K562 (cell line): ENCODE measurements at regions not wholly inside any gene's neighbourhood (a gene's known extent, or its start where the extent isn't known, plus 50 kb on each side); places are given as distances from the start of the nearest gene placed in this dataset.

ENCODE experiments used
- ATAC-seq: fragments of 200-7000 bp; cut with Tn5 transposase; 3 replicates; pipeline ENCODE4 v1.9.1; 2020; ENCODE audit warnings: moderate library complexity
- BruUV-seq: library from RNA; stranded (reverse); fragments of 400-500 nt; replicated peaks from 2 replicates; lab custom pipeline; 2021; lab: Mats Ljungman, UMichigan
- CTCF ChIA-PET: fragments of 300-600 bp; formaldehyde crosslinking; extraction: SDS; loops from one replicate; lab custom pipeline; 2021; ENCODE audit warnings: low intra/inter-chr PET ratio; lab: Yijun Ruan, JAX
- POLR2A ChIA-PET: fragments of 300-600, 350-650 bp; sonication (Branson Sonifier 250); formaldehyde crosslinking; extraction: SDS; loops from one replicate; lab custom pipeline; 2021; ENCODE audit warnings: antibody characterized with exemption, inconsistent platforms; lab: Yijun Ruan, JAX
- DNase-seq, 4 experiments: peaks; one replicate each; pipeline versions ENCODE4 v3.0.0 to v3.0.0-alpha.2; 2011 to 2018; ENCODE audit warnings: low spot score in 3 of 4, mixed read lengths in 3 of 4; ENCODE audit errors: extremely low read depth in 1 of 4
- FAIRE-seq: peaks from 2 replicates; lab custom pipeline; 2011; peaks lifted over from hg19 to GRCh38; lab: Jason Lieb, UNC
- H2AFZ ChIP-seq: 2 replicates; pipeline ENCODE4 v1.6.0; 2011; ENCODE audit warnings: low read depth, low read length, control low read depth, inconsistent platforms
- H3K27ac ChIP-seq: fragments of 200-600 bp; 3 replicates; pipeline ENCODE4 v1.8.0; 2011; ENCODE audit warnings: low read depth, mild to moderate bottlenecking, control low read depth, inconsistent platforms, low read length, moderate library complexity, mixed read lengths; ENCODE audit errors: extremely low read depth
- H3K27me3 ChIP-seq, 2 experiments: fragments of 300-600 bp in 1 of 2; 2 replicates in 1 of 2; 3 replicates in 1 of 2; pipeline versions ENCODE4 v1.6.0 to v1.8.0; 2011; ENCODE audit warnings: inconsistent platforms in 2 of 2, low read length in 2 of 2, mild to moderate bottlenecking in 1 of 2, mixed read lengths in 1 of 2, moderate library complexity in 1 of 2; ENCODE audit not compliant: control insufficient read depth in 2 of 2, insufficient read depth in 2 of 2
- H3K36me3 ChIP-seq: fragments of 300-600 bp; 3 replicates; pipeline ENCODE4 v1.8.0; 2011; ENCODE audit warnings: mild to moderate bottlenecking, low read length, inconsistent platforms; ENCODE audit not compliant: control insufficient read depth, insufficient read depth
- H3K4me1 ChIP-seq, 2 experiments: fragments of 200-600 bp in 1 of 2; replicated peaks in 1 of 2; 2 replicates in 1 of 2; 3 replicates in 1 of 2; pipeline versions ENCODE4 v1.5.1 to v1.8.0; 2011; ENCODE audit warnings: inconsistent platforms in 2 of 2, low read length in 2 of 2, mild to moderate bottlenecking in 1 of 2, mixed read lengths in 1 of 2, moderate library complexity in 1 of 2; ENCODE audit not compliant: control insufficient read depth in 2 of 2, insufficient read depth in 2 of 2
- H3K4me2 ChIP-seq: 2 replicates; pipeline ENCODE4 v1.6.1; 2011; ENCODE audit warnings: low read length, control low read depth, inconsistent platforms, mixed read lengths; ENCODE audit not compliant: insufficient read depth
- H3K4me3 ChIP-seq: fragments of 200-600 bp; sonication (generic), shearing (Covaris generic); 2 replicates; pipeline ENCODE4 v1.5.1; 2016; ENCODE audit warnings: control low read depth, inconsistent platforms
- H3K79me2 ChIP-seq: fragments of 200-600 bp; 3 replicates; pipeline ENCODE4 v1.8.0; 2011; ENCODE audit warnings: low read length, inconsistent platforms; ENCODE audit not compliant: control insufficient read depth, insufficient read depth
- H3K9ac ChIP-seq, 2 experiments: 2 replicates each; pipeline versions ENCODE4 v1.6.0 to v1.6.1; 2011; ENCODE audit warnings: low read depth in 2 of 2, low read length in 2 of 2, control low read depth in 1 of 2, inconsistent platforms in 1 of 2, mild to moderate bottlenecking in 1 of 2, mixed read lengths in 1 of 2; ENCODE audit not compliant: insufficient read depth in 1 of 2
- H3K9me1 ChIP-seq: one replicate; pipeline ENCODE4 v1.6.0; 2011; ENCODE audit warnings: inconsistent platforms, mild to moderate bottlenecking, low read length, moderate library complexity; ENCODE audit not compliant: control insufficient read depth, insufficient read depth
- H3K9me3 ChIP-seq: replicated peaks from 2 replicates; pipeline ENCODE4 v1.5.1; 2011; ENCODE audit warnings: low read depth, low read length, inconsistent platforms; ENCODE audit not compliant: control insufficient read depth, insufficient read depth
- H4K20me1 ChIP-seq: replicated peaks from 2 replicates; pipeline ENCODE4 v1.6.1; 2011; ENCODE audit warnings: low read length, inconsistent platforms, mixed read lengths; ENCODE audit not compliant: control insufficient read depth, insufficient read depth
- ARID3A ChIP-seq: IDR thresholded peaks from 2 replicates; pipeline ENCODE4 v1.6.1; 2012; ENCODE audit warnings: low read depth, low read length, improper control_type of control experiment, borderline replicate concordance
- DLX4 ChIP-seq: fragments of 250-450 bp; sonication (Bioruptor Pico); IDR thresholded peaks from 2 replicates; pipeline ENCODE4 v1.6.1; 2021; ENCODE audit warnings: mild to moderate bottlenecking
- HNRNPK ChIP-seq: fragments of 200-400 bp; formaldehyde crosslinking; IDR thresholded peaks from one replicate; pipeline ENCODE4 v1.6.1; 2018; ENCODE audit warnings: mild to moderate bottlenecking, low read depth, low read length; ENCODE audit not compliant: poor library complexity, severe bottlenecking
- IRF1 ChIP-seq: sonication (generic); formaldehyde crosslinking; IDR thresholded peaks from 2 replicates; pipeline ENCODE4 v1.8.0; 2022; ENCODE audit warnings: missing genetic modification reagents, mild to moderate bottlenecking, borderline replicate concordance
- LEF1 ChIP-seq: fragments of 450-650 bp; IDR thresholded peaks from 2 replicates; pipeline ENCODE4 v1.6.1; 2016; ENCODE audit warnings: mild to moderate bottlenecking
- MAFK ChIP-seq: IDR thresholded peaks from 2 replicates; pipeline ENCODE4 v1.6.1; 2011; ENCODE audit warnings: low read length, improper control_type of control experiment
- MCM5 ChIP-seq: fragments of 450-650 bp; IDR thresholded peaks from 2 replicates; pipeline ENCODE4 v1.6.1; 2016; ENCODE audit warnings: low read depth
- PTTG1 ChIP-seq: fragments of 450-650 bp; IDR thresholded peaks from 2 replicates; pipeline ENCODE4 v1.6.1; 2016; ENCODE audit warnings: low read depth, mild to moderate bottlenecking, missing genetic modification characterization, missing compliant biosample characterization
- ZKSCAN8 ChIP-seq: fragments of 200-800 bp; sonication (Bioruptor generic); IDR thresholded peaks from 2 replicates; pipeline ENCODE4 v1.6.1; 2016; ENCODE audit warnings: missing genetic modification characterization, missing compliant biosample characterization
- WGBS: fragments of 100-300 bp; shearing (Covaris generic); methylation state at CpG from one replicate; pipeline ENCODE4 v1.1.6; 2016; ENCODE audit warnings: low coverage, mixed read lengths; ENCODE audit not compliant: insufficient coverage; ENCODE audit errors: missing lambda C conversion rate; 5-methylcytosine and 5-hydroxymethylcytosine counted together
- in situ Hi-C: fragments of 300-500 bp; cut with MboI; formaldehyde crosslinking; loops from 4 replicates; pipeline ENCODE4 v1.15.0; 2018; ENCODE audit warnings: inconsistent platforms, mixed read lengths
- intact Hi-C: fragments of 100-400 bp; cut with micrococcal nuclease; formaldehyde crosslinking; loops from 2 replicates; pipeline ENCODE4 v1.14.2; 2022

- TF ChIP-seq ARID3A: no peak
Observed at GRCh38 chr2:147441182-147441581, 403.6 kb upstream of the ACVR2A start (continued).

GRCh38 chr2:147440734-147441133 lies 404.1 kb upstream of the ACVR2A start:
- Histone ChIP-seq H3K9me1 (no peaks in the 10 kb centered on the region), H3K36me3 (no peaks in the 10 kb centered on the region), H3K4me2 (no peak overlapping the region), H3K9ac (no peak overlapping the region), H3K9me3 (no peaks in the 10 kb centered on the region), H3K4me1 (no peaks in the 10 kb centered on the region), H4K20me1 (no peaks in the 10 kb centered on the region), H3K27ac (no peak overlapping the region), H3K27me3 (no peaks in the 10 kb centered on the region), H3K79me2 (no peaks in the 10 kb centered on the region), H3K4me3 (no peak overlapping the region), H2AFZ (no peak overlapping the region)
- in situ Hi-C loops (no loop called here), intact Hi-C loops (no loop called here)
- ChIA-PET CTCF (no interaction called here), POLR2A (no interaction called here)
- WGBS: 0% methylated on average over 1 of the region's 1 CpG
- TF ChIP-seq HNRNPK (no peak), MCM5 (no peak)
- FAIRE-seq: no peak
- no peak for DNase-seq
- no peak for ATAC-seq
- no TSS peak for BruUV-seq

- ChIA-PET CTCF (no interaction called here), POLR2A (no interaction called here)
- BruUV-seq: no TSS peak
- TF ChIP-seq PTTG1 (tag): no peak
- TF ChIP-seq DLX4: no peak
- TF ChIP-seq LEF1: no peak
- TF ChIP-seq ZKSCAN8 (CRISPR knock-in tag): no peak
- no peak for TF ChIP-seq IRF1 (CRISPR knock-in tag)
- no peak for TF ChIP-seq MAFK
Observed at GRCh38 chr2:147439986-147440385, 404.8 kb upstream of the ACVR2A start.

More at GRCh38 chr2:147439986-147440385, 404.8 kb upstream of the ACVR2A start:
- Histone ChIP-seq H3K9ac (no peak overlapping the region), H3K9me3 (no peaks in the 10 kb centered on the region), H2AFZ (no peak overlapping the region), H3K27me3 (no peaks in the 10 kb centered on the region), H3K4me3 (no peak overlapping the region), H3K36me3 (no peaks in the 10 kb centered on the region), H3K9me1 (no peaks in the 10 kb centered on the region), H3K4me2 (no peak overlapping the region), H3K4me1 (no peaks in the 10 kb centered on the region), H3K79me2 (no peaks in the 10 kb centered on the region), H4K20me1 (no peaks in the 10 kb centered on the region), H3K27ac (no peak overlapping the region)
- ATAC-seq (no peak), DNase-seq (no peak), FAIRE-seq (no peak)
- intact Hi-C loops: no loop called here
- in situ Hi-C loops: no loop called here
